NOMO-1 (cell line): ENCODE measurements at regions not wholly inside any gene's neighbourhood (a gene's known extent, or its start where the extent isn't known, plus 50 kb on each side); places are given as distances from the start of the nearest gene placed in this dataset.

Source experiments
- DNase-seq, 2 experiments: peaks; one replicate each; lab custom pipeline; 2025; ENCODE audit not compliant: unreplicated experiment in 2 of 2; lab: John Stamatoyannopoulos, UW

DNA sequence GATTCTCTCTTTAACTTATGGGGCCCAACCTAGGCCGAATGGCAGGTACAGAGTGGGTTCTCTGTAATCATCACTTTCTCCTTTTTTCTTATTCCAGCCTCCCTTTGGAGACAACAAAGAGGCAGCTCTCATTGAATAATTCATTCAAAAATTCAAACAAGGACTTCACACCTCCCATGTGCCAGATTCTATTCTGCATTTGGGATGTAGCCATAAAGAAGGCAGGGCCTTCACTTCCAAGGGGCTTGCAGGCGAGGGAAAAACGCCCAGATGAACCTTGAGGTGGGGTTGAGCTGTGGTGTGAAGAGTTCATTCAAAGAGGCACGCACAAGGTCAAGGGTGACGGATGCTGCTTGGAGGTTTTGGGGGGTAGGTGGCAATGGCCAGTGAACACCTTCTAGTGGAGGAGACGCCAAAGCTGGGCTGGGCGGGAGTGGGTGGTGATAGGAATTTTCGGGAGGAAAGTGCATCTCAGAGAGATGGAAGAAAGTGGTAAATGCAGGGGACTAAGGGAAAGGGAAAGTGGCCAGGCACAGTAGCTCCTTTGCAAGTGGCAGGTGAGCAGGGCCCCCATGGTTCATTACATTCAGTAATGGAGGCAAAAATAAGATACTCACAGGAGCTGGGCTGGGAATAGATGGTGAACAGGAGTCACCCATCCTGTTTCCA lies 499.6 kb downstream of the MIAT start:
- DNase-seq: no peak

DNA sequence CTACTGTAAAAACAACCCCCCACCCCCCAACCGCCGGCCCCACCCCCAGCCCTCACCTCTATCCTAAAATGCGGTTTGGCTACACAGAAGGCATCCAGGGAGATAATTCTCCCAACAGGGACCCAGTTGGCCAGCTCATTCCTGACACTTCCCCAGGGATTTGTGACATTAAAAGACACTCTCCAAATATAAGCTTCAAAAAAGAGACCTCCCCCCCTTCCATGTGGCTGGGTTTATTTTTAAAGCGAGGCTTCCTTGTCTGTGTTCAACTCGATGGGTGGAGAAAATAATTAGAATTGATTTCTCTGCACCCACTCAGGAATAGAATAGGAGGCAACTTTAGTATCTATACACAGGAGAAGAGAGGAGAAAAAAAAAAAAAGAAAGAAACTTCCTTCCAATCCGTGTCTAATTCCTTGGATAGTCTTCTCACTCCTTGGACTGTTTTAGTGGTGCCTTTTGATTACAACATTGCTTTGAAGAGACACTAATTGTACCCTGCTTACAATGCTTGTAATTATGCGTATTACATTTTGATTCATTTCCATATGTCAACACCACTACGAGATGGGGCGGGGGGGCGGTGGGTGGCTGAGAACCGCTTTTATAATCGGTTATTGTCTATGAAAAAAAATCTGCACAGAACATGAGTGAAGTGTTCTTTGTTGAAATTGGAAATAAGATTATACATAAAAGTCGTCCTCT lies 500.4 kb downstream of the MIAT start:
- DNase-seq: no peak

DNA sequence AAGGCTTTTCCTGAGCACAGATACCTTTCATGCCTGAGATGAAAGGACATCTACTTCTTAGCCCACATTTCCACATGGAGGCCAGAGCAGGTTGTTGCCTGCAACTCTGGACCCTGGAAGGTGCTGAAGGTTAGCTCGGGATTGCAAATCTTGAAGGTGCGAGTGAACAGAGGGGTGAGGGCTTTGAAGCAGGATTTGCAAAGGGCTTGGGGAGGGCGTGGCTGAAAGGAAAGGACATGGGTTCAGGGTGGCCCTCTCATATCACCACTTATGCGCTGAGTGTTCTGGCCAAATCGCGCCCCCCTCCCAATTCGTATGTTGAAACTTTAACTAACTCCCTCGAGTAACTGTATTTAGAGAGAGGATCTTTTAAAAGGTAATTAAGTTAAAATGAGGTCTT lies 501.6 kb downstream of the MIAT start:
- no peak for DNase-seq

GRCh38 chr22:27159716-27160295 lies 502.4 kb downstream of the MIAT start:
- no peak for DNase-seq

- no peak for DNase-seq
Observed at GRCh38 chr22:27163162-27164137, 506.1 kb downstream of the MIAT start.

GRCh38 chr22:27164781-27165503 lies 507.6 kb downstream of the MIAT start:
- DNase-seq: no peak

- DNase-seq: no peak
Observed at GRCh38 chr22:27168681-27169080, 511.3 kb downstream of the MIAT start.

DNA sequence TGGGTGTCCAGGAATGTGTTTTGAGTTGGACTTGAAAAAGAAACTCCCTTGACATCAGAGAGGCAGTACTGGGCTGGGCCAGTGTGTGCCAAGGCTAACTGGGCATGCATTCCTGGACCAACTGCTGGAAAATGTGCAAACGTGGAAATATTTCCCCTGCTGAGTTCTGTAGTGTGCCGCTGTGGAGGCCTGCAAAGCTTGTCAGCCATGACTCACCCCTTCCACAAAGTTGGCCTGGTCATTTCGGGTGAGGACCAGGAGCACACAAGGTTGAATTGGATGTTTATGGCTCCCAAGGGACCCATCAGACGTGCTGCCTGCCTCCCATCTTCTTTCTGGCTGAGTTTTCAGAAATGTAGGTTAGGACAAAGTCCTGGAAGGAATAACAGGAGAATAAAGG lies 513.1 kb downstream of the MIAT start:
- no peak for DNase-seq

- no peak for DNase-seq
Observed at GRCh38 chr22:27171212-27171611, 513.8 kb downstream of the MIAT start.

DNA sequence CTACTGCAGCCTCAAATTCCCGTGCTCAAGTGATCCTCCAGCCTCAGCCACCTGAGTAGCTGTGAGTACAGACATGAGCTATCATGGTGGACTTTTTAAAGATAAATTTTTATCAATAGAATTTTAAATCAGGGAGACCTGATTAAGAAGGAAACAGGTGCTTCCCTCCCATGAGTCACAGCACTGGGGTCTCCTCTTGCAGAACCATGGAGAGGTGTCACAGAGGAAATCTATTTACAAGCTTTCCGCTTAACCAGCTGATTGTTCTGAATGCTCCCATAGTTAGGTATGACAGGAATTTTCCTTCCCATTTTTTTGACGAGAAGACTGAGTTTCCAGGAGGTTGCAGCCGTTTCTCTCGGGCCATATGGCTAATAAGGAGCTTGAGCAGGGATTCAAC lies 516.1 kb downstream of the MIAT start:
- no peak for DNase-seq

DNA sequence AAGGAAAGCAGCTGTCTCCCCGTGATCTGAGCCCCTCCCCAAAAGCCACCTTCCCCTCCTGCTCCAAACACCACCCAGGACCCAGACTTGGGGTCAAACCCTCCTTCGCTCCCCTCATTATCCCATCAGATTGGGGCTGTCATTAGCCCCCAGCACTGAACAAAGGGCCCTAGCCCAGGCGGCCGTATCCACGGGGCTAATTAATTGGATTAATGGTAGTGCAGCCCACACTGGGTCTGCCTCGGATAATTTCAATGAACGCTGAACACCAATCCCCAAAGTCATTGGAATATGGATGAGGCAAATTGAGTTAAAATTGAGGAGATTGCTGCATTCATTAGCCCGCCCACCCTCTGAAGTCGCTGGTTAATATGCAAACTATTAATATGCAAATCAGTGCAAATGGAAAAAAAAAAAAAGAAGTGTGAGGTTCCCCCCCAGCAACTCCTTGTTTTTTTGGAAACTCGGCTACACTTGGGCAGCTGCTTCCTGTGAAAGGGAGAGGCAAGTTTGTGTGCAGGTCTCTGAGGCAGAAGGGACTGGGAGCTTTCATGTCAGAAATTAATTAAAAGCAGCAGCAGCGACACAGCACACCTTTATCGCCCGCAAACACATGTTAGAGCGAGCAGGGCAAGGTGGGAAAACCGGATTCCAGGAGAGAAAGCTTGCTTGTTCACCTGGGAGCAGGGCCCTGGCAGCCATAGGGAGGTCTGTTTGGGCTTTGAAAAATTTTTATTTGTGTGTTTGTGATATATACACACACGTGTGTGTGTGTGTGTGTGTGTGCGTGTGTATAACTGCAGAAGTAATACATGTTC lies 517.8 kb downstream of the MIAT start:
- no peak for DNase-seq

DNA sequence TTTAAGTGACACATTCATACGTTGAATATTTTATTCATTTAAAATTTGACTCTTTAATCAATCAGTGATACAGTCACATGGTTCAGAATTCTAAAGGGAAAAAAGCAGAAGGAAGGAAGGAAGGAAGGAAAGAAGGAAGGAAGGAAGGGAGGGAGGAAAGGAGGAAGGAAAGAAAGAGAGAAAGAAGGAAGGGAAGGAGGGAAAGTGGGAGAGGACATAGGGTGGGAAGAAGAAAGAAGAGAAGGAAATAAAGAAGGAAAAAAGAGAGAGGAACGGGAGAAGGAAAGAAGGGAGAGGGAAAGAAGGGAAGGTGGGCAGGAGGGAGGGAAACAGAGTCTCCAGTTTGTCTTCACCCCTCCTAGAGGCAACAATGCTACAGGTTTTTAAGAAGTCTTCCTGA lies 518.6 kb downstream of the MIAT start:
- DNase-seq: no peak

DNA sequence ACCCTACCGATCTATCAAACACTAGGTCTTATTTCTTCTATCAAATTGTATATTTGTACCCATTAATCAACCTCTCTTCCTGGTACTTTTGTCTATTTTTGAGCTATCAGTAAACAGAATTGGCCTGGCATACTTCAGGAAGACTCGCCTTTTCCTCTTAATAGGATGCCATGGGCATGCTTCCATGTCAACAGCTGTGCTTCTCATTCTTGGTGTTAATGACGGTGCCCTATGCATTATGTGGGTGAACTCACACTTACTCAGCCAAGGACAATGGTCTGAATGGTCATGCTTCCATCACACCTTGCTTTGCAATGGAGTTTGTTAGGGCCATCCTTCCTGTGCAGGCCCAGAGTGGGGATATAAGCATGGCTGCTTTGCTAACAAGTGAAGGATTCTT lies 521.8 kb downstream of the MIAT start:
- no peak for DNase-seq

- DNase-seq: no peak
Observed at GRCh38 chr22:27181537-27181936, 524.1 kb downstream of the MIAT start.

DNA sequence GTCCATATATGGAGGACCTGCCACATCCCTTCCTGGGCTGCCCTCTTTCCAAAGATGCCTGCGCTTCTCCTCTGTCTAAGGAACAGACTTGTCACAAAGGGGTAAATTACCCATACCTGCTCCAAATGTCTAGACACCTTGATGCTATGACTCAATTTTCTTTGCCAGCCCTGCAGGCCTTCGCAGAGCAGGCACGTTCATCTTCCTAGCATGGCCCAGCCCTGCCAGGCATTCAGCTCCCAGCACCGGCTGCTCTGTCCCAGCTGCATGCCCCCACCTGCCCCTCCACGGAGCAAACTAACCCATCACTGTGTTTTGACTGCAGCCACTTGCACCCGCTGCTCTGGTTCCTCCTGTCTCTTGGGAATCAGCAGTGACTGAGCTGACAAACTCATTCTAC lies 526.1 kb downstream of the MIAT start:
- DNase-seq: no peak

GRCh38 chr22:27185099-27185709 lies 527.8 kb downstream of the MIAT start:
- no peak for DNase-seq

DNA sequence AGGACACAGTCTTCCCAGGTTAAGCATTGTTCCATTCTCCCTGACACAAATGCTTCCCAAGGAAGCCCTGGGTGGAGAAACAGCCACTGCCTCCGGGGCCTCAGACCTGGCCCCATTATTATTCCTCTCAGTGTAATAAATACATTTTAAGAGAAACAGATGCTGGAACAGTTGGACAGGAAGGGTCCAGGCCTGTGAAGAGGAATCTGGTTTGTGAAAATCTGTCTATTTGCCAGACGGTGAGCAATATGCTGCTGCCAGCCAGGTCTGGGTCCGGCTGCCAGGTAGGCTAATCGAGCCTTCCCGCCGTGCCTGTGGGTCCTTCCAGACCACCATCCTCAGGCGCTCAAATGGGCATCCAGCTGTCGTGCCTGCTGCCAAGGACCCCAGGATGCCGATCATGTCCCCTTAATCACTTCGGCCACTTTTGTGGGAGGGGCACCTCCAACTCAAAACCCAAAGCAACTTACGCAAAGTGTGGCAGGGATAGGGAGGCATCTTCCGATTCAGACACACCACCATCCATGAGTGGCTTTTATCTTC lies 528.4 kb downstream of the MIAT start:
- no peak for DNase-seq

DNA sequence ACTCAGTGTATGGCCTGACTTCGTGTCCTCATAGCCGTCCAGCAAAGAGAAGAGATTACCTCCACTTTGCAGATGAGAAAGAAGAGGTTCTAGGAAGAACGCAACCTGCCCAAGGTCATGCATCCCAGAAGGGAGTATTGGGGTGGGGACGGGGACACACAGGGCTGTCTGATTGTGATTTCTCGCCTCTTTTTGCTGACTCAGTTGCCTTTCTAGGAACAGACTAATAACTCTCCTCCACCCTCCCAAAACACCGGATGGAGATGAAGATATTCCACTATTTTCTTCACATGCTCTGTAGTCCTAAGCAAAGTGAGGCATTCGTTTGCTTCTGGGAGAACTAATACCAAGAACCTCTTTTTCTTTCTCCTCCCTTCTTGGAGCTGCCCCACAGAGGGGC lies 529.3 kb downstream of the MIAT start:
- DNase-seq: no peak
